Transverse colon (tissue), 4 donors: ENCODE measurements at regions not wholly inside any gene's neighbourhood (a gene's known extent, or its start where the extent isn't known, plus 50 kb on each side); places are given as distances from the start of the nearest gene placed in this dataset.
"Not testable (repeated sequence)": the region's sequence is repeated elsewhere in the genome, so short reads cannot be mapped to it uniquely, and the experiment has no call there.

ENCODE experiments used
- DNase-seq: peaks from one replicate; pipeline ENCODE4 v3.0.0-alpha.2; 2019
- H3K27ac ChIP-seq, 4 donors: fragments of 200-600 bp; sonication (generic); 2 replicates each; pipeline ENCODE4 v1.5.1; 2016 to 2018; ENCODE audit warnings: inconsistent platforms in 4 of 4
- H3K27me3 ChIP-seq: fragments of 200-600 bp; sonication (generic); 2 replicates; pipeline ENCODE4 v1.5.1; 2017; ENCODE audit warnings: inconsistent platforms
- H3K36me3 ChIP-seq, 4 donors: fragments of 200-600 bp; sonication (generic); 2 replicates each; pipeline ENCODE4 v1.5.1; 2017 to 2019; ENCODE audit warnings: inconsistent platforms in 4 of 4
- H3K4me1 ChIP-seq, 4 donors: fragments of 200-600 bp; sonication (generic); 2 replicates each; pipeline ENCODE4 v1.5.1; 2017 to 2020; ENCODE audit warnings: inconsistent platforms in 4 of 4
- H3K4me3 ChIP-seq, 4 donors: fragments of 200-600 bp; sonication (generic); 1 replicate in 1 of 4; 2 replicates in 3 of 4; pipeline versions ENCODE4 v1.5.1 to v1.6.1; 2017 to 2019; ENCODE audit warnings: inconsistent platforms in 4 of 4
- H3K9me3 ChIP-seq, 2 donors: fragments of 200-600 bp; sonication (generic); 2 replicates each; pipeline ENCODE4 v1.5.1; 2017 to 2019; ENCODE audit warnings: inconsistent platforms in 2 of 2
- CTCF ChIP-seq, 5 experiments: fragments of 200-600 bp in 3 of 5; fragments of 450-650 bp in 2 of 5; sonication (generic) in 3 of 5; IDR thresholded peaks; 1 replicate in 2 of 5; 2 replicates in 3 of 5; pipeline ENCODE4 v1.5.1; 2016 to 2017; ENCODE audit warnings: antibody characterized with exemption in 5 of 5, inconsistent platforms in 3 of 5, mild to moderate bottlenecking in 2 of 5, moderate library complexity in 1 of 5
- EP300 ChIP-seq: sonication (generic); formaldehyde crosslinking; IDR thresholded peaks from one replicate; pipeline ENCODE4 v1.6.1; 2017; ENCODE audit warnings: antibody characterized with exemption, low read depth
- POLR2A ChIP-seq: fragments of 450-650 bp; IDR thresholded peaks from one replicate; pipeline ENCODE4 v1.6.1; 2016; ENCODE audit warnings: antibody characterized with exemption, mild to moderate bottlenecking, moderate library complexity
- POLR2AphosphoS5 ChIP-seq, 3 donors: sonication (generic); formaldehyde crosslinking; IDR thresholded peaks; one replicate each; pipeline ENCODE4 v1.6.1; 2016; ENCODE audit warnings: antibody characterized with exemption in 3 of 3
- WGBS, 2 donors: methylation state at CpG; one replicate each; pipeline ENCODE4 v1.1.5; 2018; ENCODE audit warnings: low coverage in 1 of 2; 5-methylcytosine and 5-hydroxymethylcytosine counted together
- in situ Hi-C, 4 donors: fragments of 200-750 bp; cut with MboI; loops; one replicate each; pipeline versions ENCODE4 v1.15.0 to v1.15.1; 2017; ENCODE audit warnings: low sequenced_read_pairs in 3 of 4, low pct_ligation_motif_present in 1 of 4, low pct_unique_long_range_greater_than_20kb in 1 of 4
- intact Hi-C: fragments of 100-400 bp; cut with DNase I; formaldehyde crosslinking; loops from one replicate; pipeline ENCODE4 v1.15.1; 2023; ENCODE audit warnings: low total_unique reads

GRCh38 chr5:17852740-17853139 lies 218.5 kb downstream of the TAF11L14 start:
- 65 to 68% methylated on average over 3 of the region's 3 CpGs for WGBS, 2 donors
- no peak overlapping the region for H3K27ac ChIP-seq
- no peak for TF ChIP-seq CTCF (IDR thresholded peaks at IDR 0.05)
- TF ChIP-seq POLR2A, result no peak
- no peak for TF ChIP-seq EP300
- no peak for TF ChIP-seq POLR2AphosphoS5 (IDR thresholded peaks at IDR 0.05)
- intact Hi-C loops (no loop called here), in situ Hi-C loops (no loop called here)
- no peak overlapping the region for H3K4me3 ChIP-seq
- no peaks in the 10 kb centered on the region for H3K27me3 ChIP-seq
- no peak for DNase-seq
- no peaks in the 10 kb centered on the region for H3K36me3 ChIP-seq
- H3K4me1 ChIP-seq, result no peaks in the 10 kb centered on the region
- H3K9me3 ChIP-seq, result no peaks in the 10 kb centered on the region

- DNase-seq, result no peak
- Histone ChIP-seq H3K9me3 (no peaks in the 10 kb centered on the region), H3K27ac (no peak overlapping the region), H3K4me1 (no peaks in the 10 kb centered on the region), H3K36me3 (no peaks in the 10 kb centered on the region), H3K4me3 (no peak overlapping the region), H3K27me3 (no peaks in the 10 kb centered on the region)
- TF ChIP-seq EP300 (no peak), POLR2AphosphoS5 (IDR thresholded peaks at IDR 0.05) (no peak), CTCF (IDR thresholded peaks at IDR 0.05) (no peak), POLR2A (no peak)
- in situ Hi-C loops (no loop called here), intact Hi-C loops (no loop called here)
Observed at GRCh38 chr5:17854901-17855300, 220.6 kb downstream of the TAF11L14 start.

GRCh38 chr5:17860660-17861315 lies 226.5 kb downstream of the TAF11L14 start:
- no peak overlapping the region for H3K27ac ChIP-seq
- TF ChIP-seq CTCF (IDR thresholded peaks at IDR 0.05) (no peak), POLR2AphosphoS5 (IDR thresholded peaks at IDR 0.05) (no peak), POLR2A (no peak), EP300 (no peak)
- WGBS, 2 donors, result 85 to 93% methylated on average over 2 of the region's 2 CpGs
- no peaks in the 10 kb centered on the region for H3K4me1 ChIP-seq
- no peaks in the 10 kb centered on the region for H3K27me3 ChIP-seq
- in situ Hi-C loops, result no loop called here
- no peaks in the 10 kb centered on the region for H3K9me3 ChIP-seq
- intact Hi-C loops, result no loop called here
- DNase-seq, result no peak
- H3K36me3 ChIP-seq, result no peaks in the 10 kb centered on the region
- H3K4me3 ChIP-seq, result no peak overlapping the region

- DNase-seq, in situ Hi-C loops, H3K27me3 ChIP-seq, H3K4me3 ChIP-seq, intact Hi-C loops, H3K9me3 ChIP-seq, H3K27ac ChIP-seq, H3K4me1 ChIP-seq, H3K36me3 ChIP-seq: not testable (repeated sequence)
- WGBS, 2 donors, result 62 to 100% methylated on average over 1 to 2 of the region's 2 CpGs
Observed at GRCh38 chr5:17864903-17865302, 230.6 kb downstream of the TAF11L14 start.

- H3K27me3 ChIP-seq, in situ Hi-C loops, H3K4me1 ChIP-seq, DNase-seq, H3K4me3 ChIP-seq, H3K36me3 ChIP-seq, H3K27ac ChIP-seq, intact Hi-C loops: not testable (repeated sequence)
- H3K9me3 ChIP-seq, result peaks cover 0 to 19% of the 10 kb centered on the region in 2 donors
- WGBS, 2 donors, result 89% methylated on average over 1 of the region's 1 CpG; no CpG with 5 or more reads in 1 of the 2 donors
Observed at GRCh38 chr5:17865966-17866365, 231.7 kb downstream of the TAF11L14 start.
